ENCODE measurements at regions not wholly inside any gene's neighbourhood (a gene's known extent, or its start where the extent isn't known, plus 50 kb on each side); places are given as distances from the start of the nearest gene placed in this dataset.

DNA sequence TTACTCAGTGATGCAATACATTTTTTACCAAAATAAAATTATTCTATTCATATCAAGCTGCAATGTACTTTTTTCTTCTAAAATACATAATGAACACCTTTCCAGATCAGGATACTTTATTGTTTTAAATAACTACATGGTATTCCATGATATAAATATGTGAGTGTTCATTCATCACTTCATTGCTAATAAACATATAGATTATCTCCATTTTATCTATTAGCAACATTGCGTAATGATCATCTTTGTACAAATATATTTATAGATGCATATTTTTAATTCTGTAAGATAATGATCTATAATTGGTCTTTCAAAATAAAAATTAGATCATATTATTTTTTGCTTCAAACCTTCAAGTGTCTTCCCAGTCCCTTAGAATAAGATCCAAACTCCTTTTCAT lies 156.1 kb upstream of the HHIP start:
- Histone ChIP-seq H3K36me3 (ENCODE audit: insufficient read depth) (no peaks in the 10 kb centered on the region; the same call in 1 of the 2 replicates), H2AFZ (ENCODE audit: low read depth) (no peak overlapping the region), H3K27ac (no peak overlapping the region), H3K4me2 (no peak overlapping the region), H3K9ac (no peak overlapping the region), H3K4me3 (IDR thresholded peaks at IDR 0.05; ENCODE audit: insufficient read depth, low read depth, low read length) (no peak overlapping the region), H3K4me1 (ENCODE audit: low read depth, poor library complexity, severe bottlenecking) (no peaks in the 10 kb centered on the region), H3K27me3 (ENCODE audit: insufficient read depth, low read depth) (no peaks in the 10 kb centered on the region), H3K79me2 (ENCODE audit: insufficient read depth, low read depth) (no peaks in the 10 kb centered on the region), H4K20me1 (ENCODE audit: insufficient read depth) (no peaks in the 10 kb centered on the region)
- TF ChIP-seq, protein P1, sequence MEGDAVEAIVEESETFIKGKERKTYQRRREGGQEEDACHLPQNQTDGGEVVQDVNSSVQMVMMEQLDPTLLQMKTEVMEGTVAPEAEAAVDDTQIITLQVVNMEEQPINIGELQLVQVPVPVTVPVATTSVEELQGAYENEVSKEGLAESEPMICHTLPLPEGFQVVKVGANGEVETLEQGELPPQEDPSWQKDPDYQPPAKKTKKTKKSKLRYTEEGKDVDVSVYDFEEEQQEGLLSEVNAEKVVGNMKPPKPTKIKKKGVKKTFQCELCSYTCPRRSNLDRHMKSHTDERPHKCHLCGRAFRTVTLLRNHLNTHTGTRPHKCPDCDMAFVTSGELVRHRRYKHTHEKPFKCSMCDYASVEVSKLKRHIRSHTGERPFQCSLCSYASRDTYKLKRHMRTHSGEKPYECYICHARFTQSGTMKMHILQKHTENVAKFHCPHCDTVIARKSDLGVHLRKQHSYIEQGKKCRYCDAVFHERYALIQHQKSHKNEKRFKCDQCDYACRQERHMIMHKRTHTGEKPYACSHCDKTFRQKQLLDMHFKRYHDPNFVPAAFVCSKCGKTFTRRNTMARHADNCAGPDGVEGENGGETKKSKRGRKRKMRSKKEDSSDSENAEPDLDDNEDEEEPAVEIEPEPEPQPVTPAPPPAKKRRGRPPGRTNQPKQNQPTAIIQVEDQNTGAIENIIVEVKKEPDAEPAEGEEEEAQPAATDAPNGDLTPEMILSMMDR (conservative IDR thresholded peaks at IDR 0.05; ENCODE audit: low read depth, low read length): no peak

DNA sequence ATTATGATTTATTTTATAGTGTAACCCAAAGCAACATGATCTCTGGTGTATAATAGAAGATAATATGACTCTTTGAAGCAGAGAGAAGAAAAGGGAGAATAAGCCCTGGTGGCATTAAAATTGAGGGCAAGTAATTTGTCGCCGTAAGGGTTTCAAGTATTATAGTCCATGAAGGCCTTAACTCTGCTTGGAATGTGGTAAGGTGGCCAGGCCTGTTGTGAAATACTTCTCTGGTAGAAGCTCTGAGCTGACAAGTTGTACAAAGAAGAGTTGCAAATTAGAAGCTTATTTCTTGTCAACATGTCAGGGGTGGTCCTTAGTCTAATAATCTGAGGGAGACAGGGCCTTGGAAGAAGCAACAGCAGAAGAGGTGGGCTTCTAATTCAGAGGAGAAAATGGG lies 151.7 kb upstream of the HHIP start:
- TF ChIP-seq, protein P1 (conservative IDR thresholded peaks at IDR 0.05; ENCODE audit: low read depth, low read length): no peak
- Histone ChIP-seq H3K36me3 (ENCODE audit: insufficient read depth) (no peaks in the 10 kb centered on the region; the same call in 1 of the 2 replicates), H3K27me3 (ENCODE audit: insufficient read depth, low read depth) (no peaks in the 10 kb centered on the region), H3K4me1 (ENCODE audit: low read depth, poor library complexity, severe bottlenecking) (no peaks in the 10 kb centered on the region), H2AFZ (ENCODE audit: low read depth) (no peak overlapping the region), H3K9ac (no peak overlapping the region), H3K4me2 (no peak overlapping the region), H3K4me3 (IDR thresholded peaks at IDR 0.05; ENCODE audit: insufficient read depth, low read depth, low read length) (no peak overlapping the region), H3K79me2 (ENCODE audit: insufficient read depth, low read depth) (no peaks in the 10 kb centered on the region), H3K27ac (no peak overlapping the region), H4K20me1 (ENCODE audit: insufficient read depth) (no peaks in the 10 kb centered on the region)

DNA sequence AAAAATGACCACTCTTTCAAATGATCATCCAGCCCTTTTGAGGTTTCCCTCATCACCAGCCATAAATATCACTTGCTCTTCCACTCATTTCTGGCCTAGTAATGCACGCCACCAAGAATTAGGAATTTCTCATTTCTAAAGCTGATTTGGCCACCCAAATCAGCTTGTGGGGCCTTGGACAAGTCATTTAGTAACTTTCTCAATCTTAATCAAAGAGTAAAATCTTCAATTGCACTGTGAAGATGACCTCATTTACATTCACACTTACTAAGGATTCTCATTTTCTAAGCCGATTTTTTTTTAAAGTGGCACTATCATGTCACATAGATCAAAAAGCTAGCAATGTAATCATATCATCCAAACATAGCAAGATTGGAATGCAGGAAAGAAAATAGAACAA lies 150.0 kb upstream of the HHIP start:
- TF ChIP-seq, protein P1 (conservative IDR thresholded peaks at IDR 0.05; ENCODE audit: low read depth, low read length): no peak
- H3K4me1 ChIP-seq (ENCODE audit: low read depth, poor library complexity, severe bottlenecking): no peaks in the 10 kb centered on the region
- no peaks in the 10 kb centered on the region for H4K20me1 ChIP-seq (ENCODE audit: insufficient read depth)
- no peaks in the 10 kb centered on the region for H3K27me3 ChIP-seq (ENCODE audit: insufficient read depth, low read depth)
- H2AFZ ChIP-seq (ENCODE audit: low read depth): no peak overlapping the region
- no peak overlapping the region for H3K4me3 ChIP-seq (IDR thresholded peaks at IDR 0.05; ENCODE audit: insufficient read depth, low read depth, low read length)
- no peaks in the 10 kb centered on the region for H3K79me2 ChIP-seq (ENCODE audit: insufficient read depth, low read depth)
- no peak overlapping the region for H3K9ac ChIP-seq
- no peak overlapping the region for H3K27ac ChIP-seq
- no peak overlapping the region for H3K4me2 ChIP-seq
- H3K36me3 ChIP-seq (ENCODE audit: insufficient read depth): no peaks in the 10 kb centered on the region

DNA sequence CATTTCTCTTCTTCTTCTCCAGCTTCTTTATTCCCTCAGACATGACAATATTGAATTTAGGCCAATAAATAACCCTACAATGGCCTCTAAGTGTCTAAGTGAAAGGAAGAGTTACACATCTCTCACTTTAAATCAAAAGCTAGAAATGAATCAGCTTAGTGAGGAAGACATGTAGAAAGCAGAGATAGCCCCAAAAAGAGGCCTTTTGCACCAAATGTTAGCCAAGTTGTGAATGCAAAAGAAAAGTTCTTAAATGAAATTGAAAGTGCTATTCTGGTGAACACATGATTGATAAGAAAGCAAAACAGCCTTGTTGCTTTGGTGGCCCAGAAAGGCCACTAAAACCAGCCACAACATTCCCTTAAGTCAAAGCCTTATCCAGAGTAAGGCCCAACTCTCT lies 146.2 kb upstream of the HHIP start:
- Histone ChIP-seq H3K4me1 (ENCODE audit: low read depth, poor library complexity, severe bottlenecking) (no peaks in the 10 kb centered on the region), H2AFZ (ENCODE audit: low read depth) (no peak overlapping the region), H3K27me3 (ENCODE audit: insufficient read depth, low read depth) (no peaks in the 10 kb centered on the region), H4K20me1 (ENCODE audit: insufficient read depth) (no peaks in the 10 kb centered on the region), H3K27ac (no peak overlapping the region), H3K4me2 (no peak overlapping the region), H3K4me3 (IDR thresholded peaks at IDR 0.05; ENCODE audit: insufficient read depth, low read depth, low read length) (no peak overlapping the region), H3K36me3 (ENCODE audit: insufficient read depth) (no peaks in the 10 kb centered on the region), H3K9ac (no peak overlapping the region), H3K79me2 (ENCODE audit: insufficient read depth, low read depth) (no peaks in the 10 kb centered on the region)
- TF ChIP-seq, protein P1 (conservative IDR thresholded peaks at IDR 0.05; ENCODE audit: low read depth, low read length): no peak
